Endothelial cell of umbilical vein (primary cell): ENCODE measurements at regions not wholly inside any gene's neighbourhood (a gene's known extent, or its start where the extent isn't known, plus 50 kb on each side); places are given as distances from the start of the nearest gene placed in this dataset.

Source experiments
- BruUV-seq: library from RNA; stranded (reverse); fragments of 400-500 nt; replicated peaks from 2 replicates; lab custom pipeline; 2021; lab: Mats Ljungman, UMichigan
- CTCF ChIA-PET: fragments of 300-600, 350-600 bp; sonication (Branson Sonifier 250); formaldehyde crosslinking; loops from one replicate; lab custom pipeline; 2021; ENCODE audit warnings: antibody characterized with exemption, inconsistent platforms; lab: Charles Lee
- POLR2A ChIA-PET: fragments of 300-600, 350-600 bp; sonication (Branson Sonifier 250); formaldehyde crosslinking; loops from one replicate; lab custom pipeline; 2021; ENCODE audit warnings: antibody characterized with exemption, inconsistent platforms; lab: Charles Lee
- DNase-seq: peaks from one replicate; pipeline ENCODE4 v3.0.0-alpha.2; 2011; ENCODE audit warnings: low read depth, low spot score
- FAIRE-seq: peaks from 2 replicates; lab custom pipeline; 2011; peaks lifted over from hg19 to GRCh38; lab: Jason Lieb, UNC
- H2AFZ ChIP-seq: 2 replicates; pipeline ENCODE4 v1.6.0; 2012; ENCODE audit warnings: low read depth, low read length, control low read depth, inconsistent platforms
- H3K27ac ChIP-seq: 2 replicates; pipeline ENCODE4 v1.5.1; 2011; ENCODE audit warnings: low read depth, mild to moderate bottlenecking, control low read depth, low read length, moderate library complexity; ENCODE audit not compliant: insufficient read depth
- H3K27me3 ChIP-seq, 2 experiments: 2 replicates each; pipeline versions ENCODE4 v1.6.0 to v1.6.1; 2011; ENCODE audit warnings: low read length in 2 of 2, mixed read lengths in 1 of 2; ENCODE audit not compliant: control insufficient read depth in 2 of 2, insufficient read depth in 2 of 2
- H3K36me3 ChIP-seq, 2 experiments: 2 replicates in 1 of 2; 3 replicates in 1 of 2; pipeline ENCODE4 v1.5.1; 2011; ENCODE audit warnings: low read length in 2 of 2, mild to moderate bottlenecking in 1 of 2, moderate library complexity in 1 of 2; ENCODE audit not compliant: control insufficient read depth in 2 of 2, insufficient read depth in 2 of 2; ENCODE audit errors: extremely low read depth in 1 of 2
- H3K4me1 ChIP-seq: 3 replicates; pipeline ENCODE4 v1.5.1; 2011; ENCODE audit warnings: mild to moderate bottlenecking, low read length; ENCODE audit not compliant: control insufficient read depth, insufficient read depth; ENCODE audit errors: extremely low read depth
- H3K4me2 ChIP-seq: 2 replicates; pipeline ENCODE4 v1.6.1; 2011; ENCODE audit warnings: low read length, control low read depth, mixed read lengths; ENCODE audit not compliant: insufficient read depth
- H3K4me3 ChIP-seq, 3 experiments: fragments of 200-600 bp in 1 of 3; sonication (generic), shearing (Covaris generic) in 1 of 3; replicated peaks in 1 of 3; 2 replicates each; pipeline ENCODE4 v1.5.1; 2011 to 2016; ENCODE audit warnings: control low read depth in 3 of 3, low read length in 3 of 3, mild to moderate bottlenecking in 2 of 3, inconsistent platforms in 1 of 3, low read depth in 1 of 3, moderate library complexity in 1 of 3; ENCODE audit not compliant: insufficient read depth in 1 of 3
- H3K79me2 ChIP-seq: 2 replicates; pipeline ENCODE4 v1.6.0; 2012; ENCODE audit warnings: low read length, inconsistent platforms; ENCODE audit not compliant: control insufficient read depth, insufficient read depth
- H3K9ac ChIP-seq: replicated peaks from 2 replicates; pipeline ENCODE3; 2011; ENCODE audit warnings: low read length, control low read depth; ENCODE audit not compliant: insufficient read depth; ENCODE audit errors: extremely low read depth
- H3K9me1 ChIP-seq: replicated peaks from 3 replicates; pipeline ENCODE4 v1.6.0; 2011; ENCODE audit warnings: mild to moderate bottlenecking, low read length; ENCODE audit not compliant: control insufficient read depth, insufficient read depth; ENCODE audit errors: extremely low read depth
- H3K9me3 ChIP-seq: replicated peaks from 2 replicates; pipeline ENCODE4 v1.5.1; 2012; ENCODE audit warnings: low read length, inconsistent platforms; ENCODE audit not compliant: control insufficient read depth, insufficient read depth
- H4K20me1 ChIP-seq: replicated peaks from 2 replicates; pipeline ENCODE3; 2011; ENCODE audit warnings: mild to moderate bottlenecking, low read length; ENCODE audit not compliant: control insufficient read depth, insufficient read depth; ENCODE audit errors: extremely low read depth
- EZH2 ChIP-seq: IDR thresholded peaks from 2 replicates; pipeline ENCODE4 v1.6.1; 2012; ENCODE audit warnings: borderline replicate concordance, low read depth, mild to moderate bottlenecking, moderate library complexity, low read length, inconsistent platforms; ENCODE audit not compliant: severe bottlenecking
- FOS ChIP-seq: IDR thresholded peaks from 2 replicates; pipeline ENCODE4 v1.6.1; 2011; ENCODE audit warnings: mild to moderate bottlenecking, low read length, moderate library complexity, borderline replicate concordance; ENCODE audit not compliant: insufficient read depth
- GATA2 ChIP-seq: IDR thresholded peaks from 2 replicates; pipeline ENCODE4 v1.7.0; 2011; ENCODE audit warnings: low read depth, mild to moderate bottlenecking, moderate library complexity, mixed read lengths, low read length; ENCODE audit not compliant: insufficient read length, insufficient read depth
- JUN ChIP-seq: IDR thresholded peaks from 2 replicates; pipeline ENCODE4 v1.6.1; 2011; ENCODE audit warnings: borderline replicate concordance, low read depth; ENCODE audit not compliant: insufficient read length, insufficient read depth
- MYC ChIP-seq: IDR thresholded peaks from one replicate; pipeline ENCODE4 v1.6.1; 2011; ENCODE audit warnings: mild to moderate bottlenecking, low read depth, low read length
- POLR2A ChIP-seq: IDR thresholded peaks from 2 replicates; pipeline ENCODE4 v1.6.1; 2012; ENCODE audit warnings: low read depth, mild to moderate bottlenecking, control low read depth, low read length
- POLR2AphosphoS5 ChIP-seq: IDR thresholded peaks from 2 replicates; pipeline ENCODE4 v1.6.1; 2012; ENCODE audit warnings: low read depth, mild to moderate bottlenecking, control low read depth, low read length, moderate library complexity; ENCODE audit not compliant: insufficient read depth
- dilution Hi-C: fragments of 300-500 bp; cut with MboI; formaldehyde crosslinking; loops from one replicate; pipeline ENCODE4 v1.15.0; 2019; ENCODE audit warnings: low sequenced_read_pairs; ENCODE audit not compliant: extremely low pct_ligation_motif_present
- intact Hi-C: fragments of 100-400 bp; cut with micrococcal nuclease; formaldehyde crosslinking; loops from one replicate; pipeline ENCODE4 v1.10.0; 2022
- TF ChIP-seq, protein P1 (sequence below): IDR thresholded peaks from 2 replicates; pipeline ENCODE4 v1.6.1; 2011; ENCODE audit not compliant: insufficient read depth, insufficient read length
- TF ChIP-seq, protein P2 (sequence below), 2 donors: IDR thresholded peaks; 1 replicate in 1 of 2; 2 replicates in 1 of 2; pipeline ENCODE4 v1.5.1; 2011; ENCODE audit warnings: low read length in 2 of 2, mild to moderate bottlenecking in 2 of 2, moderate library complexity in 2 of 2, control low read depth in 1 of 2, inconsistent platforms in 1 of 2, low read depth in 1 of 2; ENCODE audit not compliant: insufficient read depth in 1 of 2; ENCODE audit errors: extremely low read depth in 1 of 2

DNA sequence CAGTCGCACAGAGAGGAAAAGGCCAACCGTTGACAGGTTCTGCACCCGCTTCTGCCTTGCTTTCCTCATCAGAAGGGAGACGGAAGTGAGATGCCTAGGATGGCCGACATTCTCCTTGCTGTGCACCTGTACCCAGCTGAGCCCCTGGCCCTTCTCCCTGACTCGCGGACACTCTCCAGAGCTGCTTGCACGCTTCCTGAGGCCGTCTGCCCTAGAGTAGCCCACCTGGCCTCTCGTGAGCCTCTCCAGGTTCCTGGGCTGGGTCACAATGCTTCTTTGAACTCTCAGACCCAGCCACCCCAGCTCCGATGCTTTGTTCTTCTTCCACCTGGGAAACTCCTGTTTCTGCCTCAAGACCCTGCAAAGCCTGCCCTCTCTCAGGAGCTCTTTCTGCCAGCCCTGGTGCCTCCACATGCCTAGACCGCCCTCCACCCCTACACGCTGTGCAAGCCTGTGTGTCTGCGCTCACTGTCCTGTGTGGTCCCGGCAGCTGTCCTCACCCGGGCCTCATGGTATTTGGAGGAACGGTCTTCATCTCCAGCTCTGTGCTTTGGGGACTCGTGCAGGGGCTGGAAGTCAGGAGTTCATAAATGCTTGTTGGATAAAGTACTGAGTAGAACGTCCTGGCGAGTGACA, 345.4 kb upstream of the SALL3 start:
- H2AFZ ChIP-seq: no peak overlapping the region
- dilution Hi-C loops: no loop called here

DNA sequence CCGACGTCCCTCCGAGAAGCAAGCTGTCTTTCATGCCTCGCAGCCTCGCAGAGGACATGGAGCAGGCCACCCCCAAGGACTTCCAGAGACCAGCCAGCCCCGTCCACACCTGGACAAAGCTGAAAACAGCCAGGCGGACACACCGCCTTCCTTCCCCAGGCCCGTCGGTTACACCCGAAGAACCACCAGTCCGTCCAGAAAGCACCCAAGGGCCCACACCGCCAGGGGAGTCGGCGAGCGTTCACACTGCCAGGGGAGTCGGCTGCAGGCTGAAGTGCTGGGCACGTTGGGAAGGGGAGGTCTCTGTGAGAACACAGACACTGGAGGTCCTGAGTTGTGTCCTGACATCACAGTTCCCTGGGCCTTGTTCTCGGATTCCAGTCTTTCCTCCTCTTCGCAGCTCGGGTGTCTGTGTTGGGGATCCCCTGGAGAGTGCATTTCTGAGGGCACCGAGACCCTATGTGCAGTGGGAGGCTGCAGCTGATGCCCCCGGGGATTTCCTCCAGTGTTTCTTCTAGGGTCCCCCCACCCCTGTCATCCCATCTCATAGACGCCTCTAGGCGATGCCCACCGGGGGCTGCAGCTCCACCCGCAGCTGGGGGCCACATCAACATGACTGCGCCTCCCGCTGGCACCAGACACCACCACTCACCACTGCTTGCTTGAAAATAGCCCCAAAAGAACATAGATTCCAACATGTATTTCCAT, 344.4 kb upstream of the SALL3 start:
- ChIA-PET POLR2A (no interaction called here), CTCF (no interaction called here)
- FAIRE-seq (no peak), DNase-seq (no peak)
- Histone ChIP-seq H2AFZ (no peak overlapping the region), H4K20me1 (no peaks in the 10 kb centered on the region), H3K4me1 (no peaks in the 10 kb centered on the region), H3K4me2 (no peak overlapping the region), H3K27ac (no peak overlapping the region), H3K9me3 (peaks cover 4% of the 10 kb centered on the region), H3K9ac (no peak overlapping the region), H3K4me3 (no peak overlapping the region), H3K79me2 (no peaks in the 10 kb centered on the region), H3K9me1 (no peaks in the 10 kb centered on the region), H3K27me3 (no peaks in the 10 kb centered on the region), H3K36me3 (no peaks in the 10 kb centered on the region)
- dilution Hi-C loops: no loop called here
- intact Hi-C loops: no loop called here
- BruUV-seq: no TSS peak
- TF ChIP-seq GATA2 (no peak), POLR2AphosphoS5 (no peak), JUN (no peak), MYC (no peak), FOS (no peak), EZH2 (no peak), POLR2A (no peak)
- TF ChIP-seq, protein P1, sequence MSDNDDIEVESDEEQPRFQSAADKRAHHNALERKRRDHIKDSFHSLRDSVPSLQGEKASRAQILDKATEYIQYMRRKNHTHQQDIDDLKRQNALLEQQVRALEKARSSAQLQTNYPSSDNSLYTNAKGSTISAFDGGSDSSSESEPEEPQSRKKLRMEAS: no peak
- TF ChIP-seq, protein P2, sequence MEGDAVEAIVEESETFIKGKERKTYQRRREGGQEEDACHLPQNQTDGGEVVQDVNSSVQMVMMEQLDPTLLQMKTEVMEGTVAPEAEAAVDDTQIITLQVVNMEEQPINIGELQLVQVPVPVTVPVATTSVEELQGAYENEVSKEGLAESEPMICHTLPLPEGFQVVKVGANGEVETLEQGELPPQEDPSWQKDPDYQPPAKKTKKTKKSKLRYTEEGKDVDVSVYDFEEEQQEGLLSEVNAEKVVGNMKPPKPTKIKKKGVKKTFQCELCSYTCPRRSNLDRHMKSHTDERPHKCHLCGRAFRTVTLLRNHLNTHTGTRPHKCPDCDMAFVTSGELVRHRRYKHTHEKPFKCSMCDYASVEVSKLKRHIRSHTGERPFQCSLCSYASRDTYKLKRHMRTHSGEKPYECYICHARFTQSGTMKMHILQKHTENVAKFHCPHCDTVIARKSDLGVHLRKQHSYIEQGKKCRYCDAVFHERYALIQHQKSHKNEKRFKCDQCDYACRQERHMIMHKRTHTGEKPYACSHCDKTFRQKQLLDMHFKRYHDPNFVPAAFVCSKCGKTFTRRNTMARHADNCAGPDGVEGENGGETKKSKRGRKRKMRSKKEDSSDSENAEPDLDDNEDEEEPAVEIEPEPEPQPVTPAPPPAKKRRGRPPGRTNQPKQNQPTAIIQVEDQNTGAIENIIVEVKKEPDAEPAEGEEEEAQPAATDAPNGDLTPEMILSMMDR (IDR thresholded peaks at IDR 0.05; ENCODE audit: extremely low read depth in 1 of 2, insufficient read depth in 1 of 2, low read depth in 1 of 2, low read length in 2 of 2): no peak

More for the DNA sequence above, 345.4 kb upstream of the SALL3 start:
- POLR2A ChIA-PET: no interaction called here
- CTCF ChIA-PET: no interaction called here
- intact Hi-C loops: no loop called here
- Histone ChIP-seq H4K20me1 (no peaks in the 10 kb centered on the region), H3K27ac (no peak overlapping the region), H3K4me1 (no peaks in the 10 kb centered on the region), H3K4me3 (no peak overlapping the region), H3K9ac (no peak overlapping the region), H3K4me2 (no peak overlapping the region), H3K79me2 (no peaks in the 10 kb centered on the region), H3K36me3 (no peaks in the 10 kb centered on the region), H3K27me3 (no peaks in the 10 kb centered on the region), H3K9me1 (no peaks in the 10 kb centered on the region), H3K9me3 (peaks cover 4% of the 10 kb centered on the region)
- TF ChIP-seq GATA2 (no peak), POLR2AphosphoS5 (no peak), MYC (no peak), EZH2 (no peak)
- TF ChIP-seq, protein P1: no peak
- DNase-seq: no peak
- no peak for FAIRE-seq
- BruUV-seq: no TSS peak
